ENCODE measurements at regions not wholly inside any gene's neighbourhood (a gene's known extent, or its start where the extent isn't known, plus 50 kb on each side); places are given as distances from the start of the nearest gene placed in this dataset.

GRCh38 chr7:17090751-17091150, 207.7 kb upstream of the AHR start:
- TF ChIP-seq, protein P1, sequence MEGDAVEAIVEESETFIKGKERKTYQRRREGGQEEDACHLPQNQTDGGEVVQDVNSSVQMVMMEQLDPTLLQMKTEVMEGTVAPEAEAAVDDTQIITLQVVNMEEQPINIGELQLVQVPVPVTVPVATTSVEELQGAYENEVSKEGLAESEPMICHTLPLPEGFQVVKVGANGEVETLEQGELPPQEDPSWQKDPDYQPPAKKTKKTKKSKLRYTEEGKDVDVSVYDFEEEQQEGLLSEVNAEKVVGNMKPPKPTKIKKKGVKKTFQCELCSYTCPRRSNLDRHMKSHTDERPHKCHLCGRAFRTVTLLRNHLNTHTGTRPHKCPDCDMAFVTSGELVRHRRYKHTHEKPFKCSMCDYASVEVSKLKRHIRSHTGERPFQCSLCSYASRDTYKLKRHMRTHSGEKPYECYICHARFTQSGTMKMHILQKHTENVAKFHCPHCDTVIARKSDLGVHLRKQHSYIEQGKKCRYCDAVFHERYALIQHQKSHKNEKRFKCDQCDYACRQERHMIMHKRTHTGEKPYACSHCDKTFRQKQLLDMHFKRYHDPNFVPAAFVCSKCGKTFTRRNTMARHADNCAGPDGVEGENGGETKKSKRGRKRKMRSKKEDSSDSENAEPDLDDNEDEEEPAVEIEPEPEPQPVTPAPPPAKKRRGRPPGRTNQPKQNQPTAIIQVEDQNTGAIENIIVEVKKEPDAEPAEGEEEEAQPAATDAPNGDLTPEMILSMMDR (conservative IDR thresholded peaks at IDR 0.05 in 1 of 2, IDR thresholded peaks at IDR 0.05 in 1 of 2; ENCODE audit: low read depth in 1 of 2, low read length in 2 of 2): no peak
- TF ChIP-seq EZH2 (IDR thresholded peaks at IDR 0.05; ENCODE audit: low read length, missing control alignments): no peak

All from fibroblast of lung (primary cell).